Osteoblast (primary cell): ENCODE measurements at regions not wholly inside any gene's neighbourhood (a gene's known extent, or its start where the extent isn't known, plus 50 kb on each side); places are given as distances from the start of the nearest gene placed in this dataset.

Experiments
- DNase-seq: peaks from one replicate; pipeline ENCODE4 v3.0.0; 2011; ENCODE audit warnings: low spot score, mixed read lengths; ENCODE audit not compliant: insufficient read length; ENCODE audit errors: missing footprints
- H2AFZ ChIP-seq: 2 replicates; pipeline ENCODE4 v1.6.0; 2011; ENCODE audit warnings: mild to moderate bottlenecking, low read length
- H3K27ac ChIP-seq: 2 replicates; pipeline ENCODE4 v1.5.1; 2011; ENCODE audit warnings: mild to moderate bottlenecking, low read depth, low read length, moderate library complexity
- H3K27me3 ChIP-seq: 2 replicates; pipeline ENCODE4 v1.6.0; 2012; ENCODE audit warnings: mild to moderate bottlenecking, control low read depth, inconsistent platforms, low read length, moderate library complexity; ENCODE audit not compliant: insufficient read depth
- H3K36me3 ChIP-seq: 2 replicates; pipeline ENCODE4 v1.5.1; 2011; ENCODE audit warnings: mild to moderate bottlenecking, low read length, control low read depth, moderate library complexity; ENCODE audit not compliant: insufficient read depth
- H3K4me1 ChIP-seq: 2 replicates; pipeline ENCODE4 v1.5.1; 2011; ENCODE audit warnings: mild to moderate bottlenecking, low read length, control low read depth, moderate library complexity; ENCODE audit not compliant: insufficient read depth
- H3K4me2 ChIP-seq: 2 replicates; pipeline ENCODE4 v1.6.0; 2011; ENCODE audit warnings: mild to moderate bottlenecking, low read length; ENCODE audit not compliant: insufficient read depth
- H3K4me3 ChIP-seq: fragments of 200-600 bp; sonication (generic); 3 replicates; pipeline ENCODE4 v1.5.1; 2012; ENCODE audit warnings: mild to moderate bottlenecking, low read length, inconsistent platforms; ENCODE audit not compliant: insufficient read depth
- H3K79me2 ChIP-seq: 2 replicates; pipeline ENCODE4 v1.6.0; 2012; ENCODE audit warnings: mild to moderate bottlenecking, low read length, control low read depth, inconsistent platforms; ENCODE audit not compliant: insufficient read depth
- H3K9me3 ChIP-seq: 2 replicates; pipeline ENCODE4 v1.5.1; 2011; ENCODE audit warnings: low read depth, low read length, control low read depth
- H4K20me1 ChIP-seq: 2 replicates; pipeline ENCODE4 v1.6.0; 2012; ENCODE audit warnings: mild to moderate bottlenecking, low read length, control low read depth; ENCODE audit not compliant: insufficient read depth
- TF ChIP-seq, protein P1 (sequence below): IDR thresholded peaks from 2 replicates; pipeline ENCODE4 v1.5.1; 2011; ENCODE audit warnings: mild to moderate bottlenecking, low read depth, low read length, moderate library complexity; ENCODE audit errors: extremely low read depth

DNA sequence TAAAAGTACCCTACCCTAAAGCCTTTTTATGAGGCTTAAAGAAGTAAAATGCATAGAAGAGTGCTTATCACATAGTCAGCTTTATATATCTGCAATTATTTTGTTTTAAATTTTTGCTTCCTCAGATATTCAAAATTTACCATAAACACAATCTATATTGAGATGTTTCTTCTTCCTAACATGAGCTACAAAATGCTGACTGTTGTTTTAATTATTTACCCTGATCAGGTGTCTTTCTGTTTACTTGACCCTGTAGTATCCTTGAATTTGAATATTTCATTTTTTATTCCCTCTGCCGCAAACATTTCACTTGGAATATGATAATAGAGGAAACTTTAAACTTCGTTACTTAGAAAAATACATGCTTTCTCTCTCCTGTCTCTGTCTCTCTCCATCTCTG lies 147.9 kb downstream of the TMX3 start:
- TF ChIP-seq, protein P1, sequence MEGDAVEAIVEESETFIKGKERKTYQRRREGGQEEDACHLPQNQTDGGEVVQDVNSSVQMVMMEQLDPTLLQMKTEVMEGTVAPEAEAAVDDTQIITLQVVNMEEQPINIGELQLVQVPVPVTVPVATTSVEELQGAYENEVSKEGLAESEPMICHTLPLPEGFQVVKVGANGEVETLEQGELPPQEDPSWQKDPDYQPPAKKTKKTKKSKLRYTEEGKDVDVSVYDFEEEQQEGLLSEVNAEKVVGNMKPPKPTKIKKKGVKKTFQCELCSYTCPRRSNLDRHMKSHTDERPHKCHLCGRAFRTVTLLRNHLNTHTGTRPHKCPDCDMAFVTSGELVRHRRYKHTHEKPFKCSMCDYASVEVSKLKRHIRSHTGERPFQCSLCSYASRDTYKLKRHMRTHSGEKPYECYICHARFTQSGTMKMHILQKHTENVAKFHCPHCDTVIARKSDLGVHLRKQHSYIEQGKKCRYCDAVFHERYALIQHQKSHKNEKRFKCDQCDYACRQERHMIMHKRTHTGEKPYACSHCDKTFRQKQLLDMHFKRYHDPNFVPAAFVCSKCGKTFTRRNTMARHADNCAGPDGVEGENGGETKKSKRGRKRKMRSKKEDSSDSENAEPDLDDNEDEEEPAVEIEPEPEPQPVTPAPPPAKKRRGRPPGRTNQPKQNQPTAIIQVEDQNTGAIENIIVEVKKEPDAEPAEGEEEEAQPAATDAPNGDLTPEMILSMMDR = no peak
- H2AFZ ChIP-seq = no peak overlapping the region
- no peaks in the 10 kb centered on the region for H3K9me3 ChIP-seq
- no peak overlapping the region for H3K4me3 ChIP-seq
- no peaks in the 10 kb centered on the region for H3K27me3 ChIP-seq
- no peaks in the 10 kb centered on the region for H3K36me3 ChIP-seq
- H3K4me2 ChIP-seq = no peak overlapping the region
- no peak overlapping the region for H3K27ac ChIP-seq
- H3K79me2 ChIP-seq = no peaks in the 10 kb centered on the region
- no peaks in the 10 kb centered on the region for H3K4me1 ChIP-seq
- DNase-seq = no peak
- H4K20me1 ChIP-seq = no peaks in the 10 kb centered on the region

DNA sequence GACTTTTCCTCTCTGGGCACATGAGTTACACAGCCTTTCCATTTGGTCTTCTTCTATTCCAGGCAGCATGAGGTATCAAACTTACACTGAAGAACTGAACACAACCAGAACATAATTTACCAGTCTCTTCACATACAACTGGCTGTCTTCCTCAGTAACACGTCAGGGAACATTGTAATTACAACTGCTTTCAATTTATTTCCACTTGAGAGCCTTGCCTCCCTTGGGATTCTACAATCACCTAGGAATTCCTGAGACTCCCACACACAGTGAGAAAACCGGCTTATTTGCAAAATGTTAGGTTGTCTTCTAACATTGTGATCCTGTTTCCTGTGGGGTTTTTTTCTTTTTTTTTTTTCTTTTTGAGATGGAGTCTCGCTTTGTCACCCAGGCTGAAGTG lies 149.9 kb downstream of the TMX3 start:
- Histone ChIP-seq H3K9me3 (no peaks in the 10 kb centered on the region), H3K79me2 (no peaks in the 10 kb centered on the region), H3K27ac (no peak overlapping the region), H2AFZ (no peak overlapping the region), H3K36me3 (no peaks in the 10 kb centered on the region), H3K27me3 (no peaks in the 10 kb centered on the region), H4K20me1 (no peaks in the 10 kb centered on the region), H3K4me1 (no peaks in the 10 kb centered on the region), H3K4me2 (no peak overlapping the region), H3K4me3 (no peak overlapping the region)
- DNase-seq = no peak
- TF ChIP-seq, protein P1 = no peak

DNA sequence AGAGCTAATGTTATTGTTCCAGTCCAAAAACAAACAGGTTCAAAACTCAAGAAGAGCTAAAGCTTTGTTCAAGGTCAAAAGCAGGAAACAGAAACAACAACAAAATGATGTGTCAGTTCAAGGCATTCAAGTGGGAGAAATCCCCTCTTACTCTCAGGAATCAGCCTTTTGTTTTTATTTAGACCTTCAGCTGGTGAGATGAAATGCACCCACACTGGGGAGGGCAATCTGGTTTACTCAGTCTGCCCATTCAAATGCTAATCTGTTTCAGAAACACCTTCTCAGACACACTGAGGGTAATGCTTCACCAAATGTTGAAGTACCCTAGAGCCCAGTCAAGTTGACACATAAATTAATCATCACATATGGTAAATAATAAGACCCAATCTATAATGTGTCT lies 150.6 kb downstream of the TMX3 start:
- no peak overlapping the region for H3K27ac ChIP-seq
- no peak overlapping the region for H3K4me3 ChIP-seq
- H3K4me2 ChIP-seq = no peak overlapping the region
- H4K20me1 ChIP-seq = no peaks in the 10 kb centered on the region
- no peaks in the 10 kb centered on the region for H3K9me3 ChIP-seq
- H3K79me2 ChIP-seq = no peaks in the 10 kb centered on the region
- no peaks in the 10 kb centered on the region for H3K4me1 ChIP-seq
- H3K27me3 ChIP-seq = no peaks in the 10 kb centered on the region
- no peak for DNase-seq
- H3K36me3 ChIP-seq = no peaks in the 10 kb centered on the region
- H2AFZ ChIP-seq = no peak overlapping the region
- TF ChIP-seq, protein P1 = no peak

DNA sequence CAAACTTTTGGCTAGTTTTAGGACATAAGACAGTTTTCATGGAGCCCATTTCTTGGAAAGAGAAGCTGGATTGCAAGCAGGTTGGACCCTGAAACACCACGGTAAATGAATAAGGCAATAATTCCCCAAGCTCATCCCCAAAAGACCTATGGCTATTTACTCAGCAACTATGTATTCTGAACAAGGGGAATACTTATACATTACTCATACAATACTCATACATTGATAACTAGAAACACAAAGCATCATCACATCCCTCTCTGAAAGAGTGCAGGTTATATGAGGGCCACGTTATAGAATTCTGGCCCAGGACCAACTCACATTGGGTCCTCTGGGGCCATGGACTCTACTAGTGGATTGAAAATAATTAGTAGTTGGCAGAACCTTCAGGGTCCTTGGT lies 154.8 kb downstream of the TMX3 start:
- Histone ChIP-seq H2AFZ (no peak overlapping the region), H3K4me3 (no peak overlapping the region), H3K4me1 (no peaks in the 10 kb centered on the region), H3K79me2 (no peaks in the 10 kb centered on the region), H3K27me3 (no peaks in the 10 kb centered on the region), H3K36me3 (no peaks in the 10 kb centered on the region), H3K27ac (no peak overlapping the region), H3K9me3 (no peaks in the 10 kb centered on the region), H3K4me2 (no peak overlapping the region), H4K20me1 (no peaks in the 10 kb centered on the region)
- TF ChIP-seq, protein P1 = no peak
- DNase-seq = no peak
